ENCODE measurements at regions not wholly inside any gene's neighbourhood (a gene's known extent, or its start where the extent isn't known, plus 50 kb on each side); places are given as distances from the start of the nearest gene placed in this dataset.

- TF ChIP-seq CTCF (IDR thresholded peaks at IDR 0.05; ENCODE audit: borderline replicate concordance, insufficient read depth, low read depth, low read length) = no peak
- no peak overlapping the region for H3K4me3 ChIP-seq (ENCODE audit: low read depth, low read length)
Measured at GRCh38 chr16:59699786-59700185, 965.7 kb upstream of the GOT2 start.

- no peak for TF ChIP-seq CTCF (IDR thresholded peaks at IDR 0.05; ENCODE audit: borderline replicate concordance, insufficient read depth, low read depth, low read length)
- no peak overlapping the region for H3K4me3 ChIP-seq (ENCODE audit: low read depth, low read length)
Measured at GRCh38 chr16:59698346-59699020, 964.4 kb upstream of the GOT2 start.

DNA sequence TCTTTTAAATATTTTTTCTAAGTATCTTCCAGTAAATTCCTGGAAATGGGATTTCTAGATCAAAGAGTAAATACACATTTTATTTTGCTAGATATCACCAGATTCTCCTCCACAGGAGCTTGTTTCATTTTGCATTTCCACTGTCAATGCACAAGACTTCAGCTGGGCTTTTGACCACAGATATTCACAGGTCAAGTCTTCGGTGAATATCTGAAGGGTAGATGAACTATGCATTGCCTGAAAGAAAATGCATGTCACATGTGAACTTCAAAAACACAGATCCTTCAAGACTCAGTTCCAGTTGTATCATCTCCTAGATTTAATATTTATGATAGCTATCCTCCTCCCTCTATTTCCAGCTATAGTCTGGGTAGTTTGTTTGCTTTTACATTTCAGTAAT, 963.6 kb upstream of the GOT2 start:
- TF ChIP-seq CTCF (IDR thresholded peaks at IDR 0.05; ENCODE audit: borderline replicate concordance, insufficient read depth, low read depth, low read length) = no peak
- no peak overlapping the region for H3K4me3 ChIP-seq (ENCODE audit: low read depth, low read length)

- no peak for TF ChIP-seq CTCF (IDR thresholded peaks at IDR 0.05; ENCODE audit: borderline replicate concordance, insufficient read depth, low read depth, low read length)
Measured at GRCh38 chr16:59697236-59697635, 963.1 kb upstream of the GOT2 start.

DNA sequence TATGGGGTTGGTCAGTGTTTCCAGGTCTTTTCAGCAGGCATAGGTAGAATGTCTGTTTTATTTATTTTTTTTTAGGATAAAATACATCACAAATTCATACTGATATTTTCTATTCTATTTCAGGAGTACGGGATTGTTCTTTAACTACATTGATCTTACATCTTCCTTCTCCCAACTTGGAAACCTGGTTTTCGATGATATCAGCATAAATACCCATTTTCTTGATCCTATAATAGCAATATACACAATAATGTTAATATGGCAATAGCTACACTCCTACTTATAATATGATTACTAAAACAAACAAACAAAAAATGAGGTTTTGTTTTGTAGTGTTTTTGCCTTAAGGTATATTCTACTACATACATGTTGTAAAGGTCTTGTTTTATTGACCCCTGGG, 962.4 kb upstream of the GOT2 start:
- no peak for TF ChIP-seq CTCF (IDR thresholded peaks at IDR 0.05; ENCODE audit: borderline replicate concordance, insufficient read depth, low read depth, low read length)

More at GRCh38 chr16:59697236-59697635, 963.1 kb upstream of the GOT2 start:
- no peak overlapping the region for H3K4me3 ChIP-seq (ENCODE audit: low read depth, low read length)

GRCh38 chr16:59690216-59690615, 956.1 kb upstream of the GOT2 start:
- no peak overlapping the region for H3K4me3 ChIP-seq (ENCODE audit: low read depth, low read length)
- TF ChIP-seq CTCF (IDR thresholded peaks at IDR 0.05; ENCODE audit: borderline replicate concordance, insufficient read depth, low read depth, low read length) = no peak

More for the DNA sequence above, 962.4 kb upstream of the GOT2 start:
- no peak overlapping the region for H3K4me3 ChIP-seq (ENCODE audit: low read depth, low read length)

GRCh38 chr16:59688006-59688405, 953.9 kb upstream of the GOT2 start:
- H3K4me3 ChIP-seq (ENCODE audit: low read depth, low read length) = no peak overlapping the region
- TF ChIP-seq CTCF (IDR thresholded peaks at IDR 0.05; ENCODE audit: borderline replicate concordance, insufficient read depth, low read depth, low read length) = no peak
